ENCODE measurements at regions not wholly inside any gene's neighbourhood (a gene's known extent, or its start where the extent isn't known, plus 50 kb on each side); places are given as distances from the start of the nearest gene placed in this dataset.
"Not testable (repeated sequence)": the region's sequence is repeated elsewhere in the genome, so short reads cannot be mapped to it uniquely, and the experiment has no call there.

- TF ChIP-seq, protein P1, sequence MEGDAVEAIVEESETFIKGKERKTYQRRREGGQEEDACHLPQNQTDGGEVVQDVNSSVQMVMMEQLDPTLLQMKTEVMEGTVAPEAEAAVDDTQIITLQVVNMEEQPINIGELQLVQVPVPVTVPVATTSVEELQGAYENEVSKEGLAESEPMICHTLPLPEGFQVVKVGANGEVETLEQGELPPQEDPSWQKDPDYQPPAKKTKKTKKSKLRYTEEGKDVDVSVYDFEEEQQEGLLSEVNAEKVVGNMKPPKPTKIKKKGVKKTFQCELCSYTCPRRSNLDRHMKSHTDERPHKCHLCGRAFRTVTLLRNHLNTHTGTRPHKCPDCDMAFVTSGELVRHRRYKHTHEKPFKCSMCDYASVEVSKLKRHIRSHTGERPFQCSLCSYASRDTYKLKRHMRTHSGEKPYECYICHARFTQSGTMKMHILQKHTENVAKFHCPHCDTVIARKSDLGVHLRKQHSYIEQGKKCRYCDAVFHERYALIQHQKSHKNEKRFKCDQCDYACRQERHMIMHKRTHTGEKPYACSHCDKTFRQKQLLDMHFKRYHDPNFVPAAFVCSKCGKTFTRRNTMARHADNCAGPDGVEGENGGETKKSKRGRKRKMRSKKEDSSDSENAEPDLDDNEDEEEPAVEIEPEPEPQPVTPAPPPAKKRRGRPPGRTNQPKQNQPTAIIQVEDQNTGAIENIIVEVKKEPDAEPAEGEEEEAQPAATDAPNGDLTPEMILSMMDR (IDR thresholded peaks at IDR 0.05): not testable (repeated sequence)
- TF ChIP-seq POLR2A (IDR thresholded peaks at IDR 0.05): not testable (repeated sequence)
Measured at GRCh38 chr14:19099939-19100338, 132.7 kb downstream of the POTEM start.
